CD8-positive, alpha-beta memory T cell (primary cell): ENCODE measurements at regions not wholly inside any gene's neighbourhood (a gene's known extent, or its start where the extent isn't known, plus 50 kb on each side); places are given as distances from the start of the nearest gene placed in this dataset.

ENCODE experiments used
- CTCF ChIA-PET: fragments of 350-600 bp; sonication (Branson Sonifier 250); formaldehyde crosslinking; loops from one replicate; lab custom pipeline; 2021; ENCODE audit warnings: antibody characterized with exemption; lab: Charles Lee
- POLR2A ChIA-PET: fragments of 350-600 bp; sonication (Branson Sonifier 250); formaldehyde crosslinking; loops from one replicate; lab custom pipeline; 2021; ENCODE audit warnings: antibody characterized with exemption; lab: Charles Lee
- DNase-seq, 5 donors: peaks; one replicate each; pipeline versions ENCODE4 v3.0.0 to v3.0.0-alpha.2; 2020 to 2022; ENCODE audit warnings: mixed read lengths in 1 of 5
- H3K27ac ChIP-seq: one replicate; pipeline ENCODE4 v1.7.0; 2013; ENCODE audit warnings: low read depth, mild to moderate bottlenecking, low read length, moderate library complexity
- H3K27me3 ChIP-seq: 2 replicates; pipeline ENCODE4 v1.7.0; 2013; ENCODE audit warnings: low read length, mild to moderate bottlenecking; ENCODE audit not compliant: insufficient read depth, poor library complexity, severe bottlenecking
- H3K36me3 ChIP-seq: 2 replicates; pipeline ENCODE4 v1.7.0; 2013; ENCODE audit warnings: mild to moderate bottlenecking, low read length, moderate library complexity; ENCODE audit not compliant: insufficient read depth
- H3K4me1 ChIP-seq: 2 replicates; pipeline ENCODE4 v1.7.0; 2013; ENCODE audit warnings: mild to moderate bottlenecking, low read length, moderate library complexity; ENCODE audit not compliant: insufficient read depth
- H3K4me3 ChIP-seq: 2 replicates; pipeline ENCODE4 v1.7.0; 2013; ENCODE audit warnings: mild to moderate bottlenecking, low read length
- H3K9me3 ChIP-seq: 2 replicates; pipeline ENCODE4 v1.7.0; 2013; ENCODE audit warnings: mild to moderate bottlenecking, low read length
- H3K27ac Mint-ChIP-seq, 8 donors: one replicate each; pipeline ENCODE4 v1.8.0; 2020 to 2021; ENCODE audit warnings: mixed read lengths in 8 of 8, mild to moderate bottlenecking in 6 of 8, inconsistent platforms in 3 of 8, moderate library complexity in 3 of 8
- H3K27me3 Mint-ChIP-seq, 2 donors: one replicate each; pipeline ENCODE4 v1.8.0; 2020 to 2021; ENCODE audit warnings: mixed read lengths in 2 of 2, mild to moderate bottlenecking in 1 of 2, moderate library complexity in 1 of 2
- H3K36me3 Mint-ChIP-seq, 3 donors: one replicate each; pipeline ENCODE4 v1.8.0; 2020 to 2021; ENCODE audit warnings: mixed read lengths in 3 of 3, inconsistent platforms in 1 of 3, mild to moderate bottlenecking in 1 of 3
- H3K4me1 Mint-ChIP-seq, 3 donors: one replicate each; pipeline ENCODE4 v1.8.0; 2020 to 2021; ENCODE audit warnings: mixed read lengths in 3 of 3, inconsistent platforms in 1 of 3, mild to moderate bottlenecking in 1 of 3
- H3K4me3 Mint-ChIP-seq, 7 donors: one replicate each; pipeline ENCODE4 v1.8.0; 2020 to 2021; ENCODE audit warnings: mixed read lengths in 7 of 7, mild to moderate bottlenecking in 6 of 7, moderate library complexity in 4 of 7, inconsistent platforms in 2 of 7
- H3K9me3 Mint-ChIP-seq, 5 donors: one replicate each; pipeline ENCODE4 v1.8.0; 2020 to 2022; ENCODE audit warnings: mixed read lengths in 5 of 5, mild to moderate bottlenecking in 3 of 5, moderate library complexity in 2 of 5, inconsistent platforms in 1 of 5

GRCh38 chr10:61356354-61356753, 96.8 kb downstream of the TMEM26 start:
- no peaks in the 10 kb centered on the region for H3K36me3 Mint-ChIP-seq
- ChIA-PET POLR2A (no interaction called here), CTCF (interaction anchor here (1.2 kb wide), 1 partner anchor 16 kb away, joined by 3 read pairs; no protein-coding TSS in a partner anchor)
- peaks cover 4 to 7% of the 10 kb centered on the region in 2 donors for H3K27me3 Mint-ChIP-seq
- H3K4me1 ChIP-seq, result no peaks in the 10 kb centered on the region
- H3K27me3 ChIP-seq, result no peaks in the 10 kb centered on the region
- no peaks in the 10 kb centered on the region for H3K4me1 Mint-ChIP-seq
- H3K36me3 ChIP-seq, result no peaks in the 10 kb centered on the region
- peaks cover 0 to 2% (median 0%) of the 10 kb centered on the region in 5 donors for H3K9me3 Mint-ChIP-seq
- H3K27ac Mint-ChIP-seq, result no peak overlapping the region
- no peak for DNase-seq
- H3K4me3 ChIP-seq, result no peak overlapping the region
- H3K9me3 ChIP-seq, result no peaks in the 10 kb centered on the region
- no peak overlapping the region for H3K27ac ChIP-seq
- no peak overlapping the region for H3K4me3 Mint-ChIP-seq

GRCh38 chr10:61355211-61355610, 98.0 kb downstream of the TMEM26 start:
- Mint-ChIP-seq H3K4me1 (no peaks in the 10 kb centered on the region), H3K27ac (no peak overlapping the region), H3K9me3 (peaks cover 0 to 2% (median 0%) of the 10 kb centered on the region in 5 donors), H3K4me3 (no peak overlapping the region), H3K27me3 (peaks cover 4 to 7% of the 10 kb centered on the region in 2 donors), H3K36me3 (no peaks in the 10 kb centered on the region)
- H3K36me3 ChIP-seq, result no peaks in the 10 kb centered on the region
- H3K4me3 ChIP-seq, result no peak overlapping the region
- H3K27ac ChIP-seq, result no peak overlapping the region
- DNase-seq, result no peak
- H3K9me3 ChIP-seq, result no peaks in the 10 kb centered on the region
- no peaks in the 10 kb centered on the region for H3K27me3 ChIP-seq
- POLR2A ChIA-PET, result no interaction called here
- no peaks in the 10 kb centered on the region for H3K4me1 ChIP-seq
- CTCF ChIA-PET, result interaction anchor here (1.2 kb wide), 1 partner anchor 15 kb away, joined by 3 read pairs; no protein-coding TSS in a partner anchor

DNA sequence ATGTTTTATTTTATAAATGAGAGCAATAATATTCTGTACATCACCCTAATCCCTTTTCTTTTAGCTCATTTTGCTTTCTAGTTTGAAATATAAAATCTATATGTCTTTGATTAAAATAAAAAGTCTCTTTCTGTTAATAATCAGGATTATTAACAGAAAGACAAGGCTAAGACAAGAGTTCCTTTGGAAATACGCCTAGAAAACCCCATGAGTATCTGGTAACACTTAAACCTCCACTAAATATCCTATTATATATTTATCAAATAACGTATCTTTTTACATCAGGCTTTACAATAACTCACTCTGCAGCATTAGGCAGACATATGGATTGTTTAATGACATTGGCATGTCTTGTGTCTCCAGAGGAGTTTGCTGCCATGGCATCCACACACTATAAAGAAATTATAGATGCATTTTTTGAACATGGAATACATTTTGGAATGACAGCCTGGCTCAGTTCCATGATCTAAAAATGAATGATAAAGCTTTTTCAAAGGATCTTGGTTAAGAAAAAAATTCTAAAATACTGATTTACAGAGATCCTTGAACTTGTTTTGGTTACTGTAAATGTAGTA, 98.7 kb downstream of the TMEM26 start:
- Mint-ChIP-seq H3K4me3 (no peak overlapping the region), H3K9me3 (peaks cover 0 to 2% (median 0%) of the 10 kb centered on the region in 5 donors), H3K27me3 (peaks cover 4 to 6% of the 10 kb centered on the region in 2 donors), H3K36me3 (no peaks in the 10 kb centered on the region), H3K27ac (no peak overlapping the region), H3K4me1 (no peaks in the 10 kb centered on the region)
- Histone ChIP-seq H3K36me3 (no peaks in the 10 kb centered on the region), H3K4me3 (no peak overlapping the region), H3K27ac (no peak overlapping the region), H3K4me1 (no peaks in the 10 kb centered on the region), H3K9me3 (no peaks in the 10 kb centered on the region), H3K27me3 (no peaks in the 10 kb centered on the region)
- ChIA-PET POLR2A (no interaction called here), CTCF (no interaction called here)
- DNase-seq, result no peak

DNA sequence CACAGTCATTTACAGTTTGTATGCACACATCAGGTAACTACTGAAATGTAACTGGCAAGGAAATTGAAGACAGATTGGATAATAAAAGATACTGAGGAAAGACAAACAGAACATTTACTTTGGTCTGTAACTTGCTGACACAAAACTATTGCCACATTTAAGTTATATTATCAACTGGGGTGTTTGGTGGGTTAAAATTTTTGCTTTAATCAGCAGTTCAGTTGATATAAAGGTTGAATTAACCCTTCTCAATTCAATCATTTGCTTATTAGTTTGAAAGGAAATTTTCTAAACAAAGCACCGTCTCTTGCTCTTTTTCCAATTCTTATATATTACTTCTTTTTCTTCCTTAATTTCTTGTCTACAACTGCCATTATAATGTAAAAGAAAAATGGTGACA, 102.4 kb downstream of the TMEM26 start:
- Mint-ChIP-seq H3K27ac (no peak overlapping the region), H3K36me3 (no peaks in the 10 kb centered on the region), H3K27me3 (peaks cover 2 to 4% of the 10 kb centered on the region in 2 donors), H3K4me3 (no peak overlapping the region), H3K9me3 (peaks cover 0 to 2% (median 0%) of the 10 kb centered on the region in 5 donors), H3K4me1 (no peaks in the 10 kb centered on the region)
- no peaks in the 10 kb centered on the region for H3K36me3 ChIP-seq
- no peaks in the 10 kb centered on the region for H3K9me3 ChIP-seq
- DNase-seq, result no peak
- H3K27me3 ChIP-seq, result no peaks in the 10 kb centered on the region
- H3K4me1 ChIP-seq, result no peaks in the 10 kb centered on the region
- CTCF ChIA-PET, result no interaction called here
- no peak overlapping the region for H3K27ac ChIP-seq
- no peak overlapping the region for H3K4me3 ChIP-seq
- POLR2A ChIA-PET, result no interaction called here

GRCh38 chr10:61350068-61350467, 103.1 kb downstream of the TMEM26 start:
- ChIA-PET POLR2A (no interaction called here), CTCF (no interaction called here)
- no peak overlapping the region for H3K27ac Mint-ChIP-seq
- no peak overlapping the region for H3K27ac ChIP-seq
- no peak overlapping the region for H3K4me3 Mint-ChIP-seq
- peaks cover 0 to 2% (median 0%) of the 10 kb centered on the region in 5 donors for H3K9me3 Mint-ChIP-seq
- H3K36me3 ChIP-seq, result no peaks in the 10 kb centered on the region
- H3K4me1 ChIP-seq, result no peaks in the 10 kb centered on the region
- H3K27me3 Mint-ChIP-seq, result peaks cover 2 to 4% of the 10 kb centered on the region in 2 donors
- DNase-seq, result no peak
- no peaks in the 10 kb centered on the region for H3K9me3 ChIP-seq
- H3K4me1 Mint-ChIP-seq, result no peaks in the 10 kb centered on the region
- H3K36me3 Mint-ChIP-seq, result no peaks in the 10 kb centered on the region
- H3K4me3 ChIP-seq, result no peak overlapping the region
- H3K27me3 ChIP-seq, result no peaks in the 10 kb centered on the region

DNA sequence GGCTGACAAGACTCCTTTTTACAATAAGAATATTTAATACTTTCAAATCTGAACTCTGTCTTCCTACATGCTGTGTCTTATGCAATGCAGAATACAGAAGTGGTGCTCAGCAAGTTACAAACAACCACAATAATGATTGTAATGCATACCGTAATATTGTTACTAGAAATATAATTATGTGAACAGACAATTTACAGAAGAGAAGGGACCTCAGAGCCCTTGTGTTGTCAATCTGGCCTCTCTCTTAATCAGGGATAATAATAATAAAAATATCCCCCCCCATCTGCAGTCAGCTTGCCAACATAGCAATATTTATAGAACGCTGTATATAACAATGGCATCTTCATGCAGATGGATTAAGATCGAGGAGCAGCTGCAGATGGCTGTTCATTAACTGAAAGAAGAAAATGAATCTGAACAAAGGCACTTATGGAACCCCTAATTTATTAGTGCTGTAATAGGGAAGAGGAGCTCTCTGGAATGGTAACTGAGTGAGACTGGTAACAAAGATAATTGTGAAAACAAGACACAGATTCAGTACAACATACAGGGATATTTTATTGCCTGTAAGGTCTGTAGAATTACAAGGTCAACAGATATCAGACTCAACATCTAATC, 106.3 kb downstream of the TMEM26 start:
- no peak for DNase-seq
- Mint-ChIP-seq H3K27me3 (no peaks in the 10 kb centered on the region), H3K4me1 (peaks cover 7 to 12% (median 10%) of the 10 kb centered on the region in 3 donors), H3K36me3 (no peaks in the 10 kb centered on the region), H3K9me3 (peaks cover 0 to 1% (median 0%) of the 10 kb centered on the region in 5 donors), H3K4me3 (no peak overlapping the region), H3K27ac (no peak overlapping the region)
- CTCF ChIA-PET, result no interaction called here
- Histone ChIP-seq H3K27me3 (no peaks in the 10 kb centered on the region), H3K4me1 (no peaks in the 10 kb centered on the region), H3K9me3 (no peaks in the 10 kb centered on the region), H3K4me3 (no peak overlapping the region), H3K36me3 (no peaks in the 10 kb centered on the region), H3K27ac (no peak overlapping the region)
- POLR2A ChIA-PET, result no interaction called here

GRCh38 chr10:61343796-61344195, 109.4 kb downstream of the TMEM26 start:
- Mint-ChIP-seq H3K9me3 (no peaks in the 10 kb centered on the region), H3K4me3 (no peak overlapping the region), H3K4me1 (peaks cover 7 to 12% (median 10%) of the 10 kb centered on the region in 3 donors), H3K27ac (no peak overlapping the region), H3K36me3 (no peaks in the 10 kb centered on the region), H3K27me3 (no peaks in the 10 kb centered on the region)
- Histone ChIP-seq H3K4me1 (no peaks in the 10 kb centered on the region), H3K27me3 (no peaks in the 10 kb centered on the region), H3K27ac (no peak overlapping the region), H3K9me3 (no peaks in the 10 kb centered on the region), H3K36me3 (no peaks in the 10 kb centered on the region), H3K4me3 (no peak overlapping the region)
- POLR2A ChIA-PET, result no interaction called here
- DNase-seq, result no peak
- CTCF ChIA-PET, result no interaction called here

DNA sequence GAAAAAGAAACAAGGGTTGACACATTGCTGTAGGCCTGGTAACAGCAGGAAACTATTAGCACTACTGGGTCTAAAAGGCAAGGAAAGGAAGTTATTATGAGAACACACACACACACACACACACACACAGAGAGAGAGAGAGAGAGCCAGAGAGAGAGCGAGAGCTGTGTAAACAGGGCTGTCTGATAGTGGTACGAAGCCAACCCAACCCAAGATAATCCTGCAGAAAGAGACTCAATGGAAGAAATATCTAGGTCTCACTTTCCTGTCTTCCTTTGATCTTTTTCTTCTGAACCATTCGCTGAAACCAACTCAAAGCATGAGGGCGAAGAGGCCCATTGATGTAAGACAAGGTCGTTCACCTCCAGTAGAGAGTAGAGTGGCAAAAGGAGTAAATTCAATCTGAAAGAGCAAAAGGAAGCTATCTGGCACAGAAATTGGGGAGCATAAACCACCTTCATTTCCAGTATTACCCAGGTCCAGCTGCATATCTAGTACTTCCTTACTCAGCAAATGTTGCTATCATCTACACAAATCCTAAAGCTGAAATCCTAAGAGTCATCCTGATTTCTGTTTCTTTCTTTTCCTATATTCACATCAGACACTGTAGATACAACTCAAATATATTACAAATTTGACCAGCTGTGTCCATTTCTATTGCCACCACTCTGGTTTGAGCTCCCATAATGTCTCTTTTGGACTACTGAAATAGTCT, 110.2 kb downstream of the TMEM26 start:
- H3K36me3 ChIP-seq, result no peaks in the 10 kb centered on the region
- peak overlapping the region in 1 of 7 donors; percentile 18 for H3K4me3 Mint-ChIP-seq
- H3K4me3 ChIP-seq, result no peak overlapping the region
- no peaks in the 10 kb centered on the region for H3K36me3 Mint-ChIP-seq
- CTCF ChIA-PET, result no interaction called here
- peak in 1 of 5 donors; percentile 0 for DNase-seq
- no peaks in the 10 kb centered on the region for H3K27me3 Mint-ChIP-seq
- H3K27ac Mint-ChIP-seq, result no peak overlapping the region
- no peaks in the 10 kb centered on the region for H3K4me1 ChIP-seq
- H3K9me3 Mint-ChIP-seq, result no peaks in the 10 kb centered on the region
- H3K27ac ChIP-seq, result no peak overlapping the region
- peaks cover 7 to 12% (median 10%) of the 10 kb centered on the region in 3 donors for H3K4me1 Mint-ChIP-seq
- POLR2A ChIA-PET, result no interaction called here
- H3K27me3 ChIP-seq, result no peaks in the 10 kb centered on the region
- H3K9me3 ChIP-seq, result no peaks in the 10 kb centered on the region
